ENCODE measurements at regions not wholly inside any gene's neighbourhood (a gene's known extent, or its start where the extent isn't known, plus 50 kb on each side); places are given as distances from the start of the nearest gene placed in this dataset.

GRCh38 chr1:220341126-220341525 lies 68.9 kb upstream of the RAB3GAP2 start:
- TF ChIP-seq, protein P1, sequence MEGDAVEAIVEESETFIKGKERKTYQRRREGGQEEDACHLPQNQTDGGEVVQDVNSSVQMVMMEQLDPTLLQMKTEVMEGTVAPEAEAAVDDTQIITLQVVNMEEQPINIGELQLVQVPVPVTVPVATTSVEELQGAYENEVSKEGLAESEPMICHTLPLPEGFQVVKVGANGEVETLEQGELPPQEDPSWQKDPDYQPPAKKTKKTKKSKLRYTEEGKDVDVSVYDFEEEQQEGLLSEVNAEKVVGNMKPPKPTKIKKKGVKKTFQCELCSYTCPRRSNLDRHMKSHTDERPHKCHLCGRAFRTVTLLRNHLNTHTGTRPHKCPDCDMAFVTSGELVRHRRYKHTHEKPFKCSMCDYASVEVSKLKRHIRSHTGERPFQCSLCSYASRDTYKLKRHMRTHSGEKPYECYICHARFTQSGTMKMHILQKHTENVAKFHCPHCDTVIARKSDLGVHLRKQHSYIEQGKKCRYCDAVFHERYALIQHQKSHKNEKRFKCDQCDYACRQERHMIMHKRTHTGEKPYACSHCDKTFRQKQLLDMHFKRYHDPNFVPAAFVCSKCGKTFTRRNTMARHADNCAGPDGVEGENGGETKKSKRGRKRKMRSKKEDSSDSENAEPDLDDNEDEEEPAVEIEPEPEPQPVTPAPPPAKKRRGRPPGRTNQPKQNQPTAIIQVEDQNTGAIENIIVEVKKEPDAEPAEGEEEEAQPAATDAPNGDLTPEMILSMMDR (IDR thresholded peaks at IDR 0.05; ENCODE audit: low read depth, low read length) = no peak
- in situ Hi-C loops (cut with HindIII; ENCODE audit: low sequenced_read_pairs) = no loop called here
- no peak overlapping the region for H3K4me3 ChIP-seq (ENCODE audit: low read depth, low read length)
- no peak for DNase-seq (ENCODE audit: low read depth, low spot score)

DNA sequence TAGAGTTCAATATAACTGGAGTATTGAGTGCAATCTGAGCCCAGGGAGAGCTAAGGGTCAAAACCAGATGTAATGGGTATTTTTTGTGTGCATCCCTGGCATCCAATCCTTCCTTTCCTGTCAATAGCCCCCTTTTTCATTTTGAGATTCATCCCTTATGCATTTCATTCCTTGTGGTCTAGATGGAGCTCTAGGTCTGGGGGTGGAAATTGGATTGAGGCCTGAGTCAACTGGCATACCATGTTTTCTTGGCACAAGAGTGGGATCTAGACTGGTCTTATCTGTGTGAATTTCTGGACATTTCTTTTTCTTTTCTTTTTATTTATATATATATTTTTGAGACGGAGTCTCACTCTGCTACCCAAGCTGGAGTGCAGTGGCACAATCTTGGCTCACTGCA lies 67.3 kb upstream of the RAB3GAP2 start:
- no peak overlapping the region for H3K4me3 ChIP-seq (ENCODE audit: low read depth, low read length)
- TF ChIP-seq, protein P1 (IDR thresholded peaks at IDR 0.05; ENCODE audit: low read depth, low read length) = no peak
- DNase-seq (ENCODE audit: low read depth, low spot score) = no peak
- in situ Hi-C loops (cut with HindIII; ENCODE audit: low sequenced_read_pairs) = no loop called here

- no peak for DNase-seq (ENCODE audit: low read depth, low spot score)
- TF ChIP-seq, protein P1 (IDR thresholded peaks at IDR 0.05; ENCODE audit: low read depth, low read length) = no peak
- no peak overlapping the region for H3K4me3 ChIP-seq (ENCODE audit: low read depth, low read length)
- in situ Hi-C loops (cut with HindIII; ENCODE audit: low sequenced_read_pairs) = no loop called here
Observed at GRCh38 chr1:220338759-220339158, 66.5 kb upstream of the RAB3GAP2 start.

DNA sequence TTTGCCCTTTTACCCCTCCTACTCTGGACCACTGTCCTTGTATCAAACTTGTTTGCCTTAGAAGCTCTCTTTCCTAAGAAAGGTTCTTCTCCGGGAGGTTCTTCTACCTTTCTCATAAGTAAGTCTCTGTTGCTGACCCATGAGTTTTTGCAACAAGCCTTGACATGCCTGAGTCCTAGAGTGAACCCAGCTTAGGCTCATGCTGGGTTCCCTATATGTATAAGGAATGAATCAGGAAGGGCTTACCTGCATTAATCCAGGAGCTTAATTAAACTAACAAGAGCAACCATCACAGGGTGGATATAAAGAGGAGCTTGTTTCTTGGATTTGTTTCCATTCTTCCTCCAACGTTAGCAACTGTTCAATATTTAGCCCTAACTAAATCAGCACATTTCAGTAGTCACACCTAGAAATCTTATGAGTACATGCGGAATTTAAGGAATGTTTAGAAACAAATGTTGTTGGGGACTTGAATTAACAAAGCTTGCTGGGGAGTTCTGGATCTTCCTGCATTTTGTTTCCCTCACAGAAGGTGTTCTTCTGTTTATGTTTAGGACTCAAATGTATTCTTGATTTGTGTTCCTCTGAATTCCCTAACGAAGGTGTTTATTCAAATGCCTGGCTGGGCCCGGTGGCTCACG lies 64.3 kb upstream of the RAB3GAP2 start:
- TF ChIP-seq, protein P1 (IDR thresholded peaks at IDR 0.05; ENCODE audit: low read depth, low read length) = no peak
- DNase-seq (ENCODE audit: low read depth, low spot score) = no peak
- in situ Hi-C loops (cut with HindIII; ENCODE audit: low sequenced_read_pairs) = no loop called here
- H3K4me3 ChIP-seq (ENCODE audit: low read depth, low read length) = no peak overlapping the region

DNA sequence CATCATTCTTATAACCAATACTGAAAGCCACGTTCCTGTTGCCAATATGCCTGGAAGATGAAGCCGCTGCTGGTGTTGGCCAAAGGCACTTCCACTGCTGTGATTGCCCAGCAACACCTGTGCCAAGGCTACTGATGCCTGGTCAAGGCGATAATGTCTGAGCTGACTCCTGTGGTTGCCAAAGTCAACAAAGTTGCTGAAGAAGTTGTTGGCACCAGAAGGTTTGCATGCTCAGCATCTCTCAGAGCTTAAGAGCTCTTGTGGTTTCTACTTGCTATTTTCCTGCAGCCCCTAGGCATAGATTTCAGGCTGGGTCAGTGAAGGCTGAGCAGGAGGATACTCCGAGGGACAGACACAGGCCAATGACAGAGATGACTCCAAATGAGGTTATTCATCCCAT lies 63.4 kb upstream of the RAB3GAP2 start:
- TF ChIP-seq, protein P1 (IDR thresholded peaks at IDR 0.05; ENCODE audit: low read depth, low read length) = no peak
- DNase-seq (ENCODE audit: low read depth, low spot score) = peak; percentile 5
- no peak overlapping the region for H3K4me3 ChIP-seq (ENCODE audit: low read depth, low read length)
- in situ Hi-C loops (cut with HindIII; ENCODE audit: low sequenced_read_pairs) = no loop called here

DNA sequence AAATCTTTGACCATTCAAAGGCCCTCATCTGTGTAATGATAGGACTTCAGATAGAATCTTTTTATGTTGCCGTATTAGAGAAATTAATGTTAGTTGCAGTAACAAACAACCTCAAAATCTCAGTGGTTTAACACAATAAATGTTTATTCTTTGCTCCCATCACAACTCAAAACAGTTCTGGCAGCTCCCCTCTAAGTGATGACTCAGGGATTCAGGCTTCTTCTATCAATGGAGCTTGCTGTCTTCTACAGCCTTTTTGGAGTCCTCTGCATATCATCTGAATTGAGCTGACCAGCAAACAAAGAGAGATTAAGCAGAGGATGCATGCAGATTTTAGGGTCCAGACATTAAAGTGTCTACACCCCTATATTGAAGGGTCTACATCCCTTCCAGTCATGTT lies 59.1 kb upstream of the RAB3GAP2 start:
- no peak for DNase-seq (ENCODE audit: low read depth, low spot score)
- in situ Hi-C loops (cut with HindIII; ENCODE audit: low sequenced_read_pairs) = no loop called here
- H3K4me3 ChIP-seq (ENCODE audit: low read depth, low read length) = no peak overlapping the region
- TF ChIP-seq, protein P1 (IDR thresholded peaks at IDR 0.05; ENCODE audit: low read depth, low read length) = no peak
